NCI-H510A (cell line): ENCODE measurements at regions not wholly inside any gene's neighbourhood (a gene's known extent, or its start where the extent isn't known, plus 50 kb on each side); places are given as distances from the start of the nearest gene placed in this dataset.
"Not testable (repeated sequence)": the region's sequence is repeated elsewhere in the genome, so short reads cannot be mapped to it uniquely, and the experiment has no call there.

Source experiments
- DNase-seq: peaks from one replicate; lab custom pipeline; 2025; lab: John Stamatoyannopoulos, UW

DNA sequence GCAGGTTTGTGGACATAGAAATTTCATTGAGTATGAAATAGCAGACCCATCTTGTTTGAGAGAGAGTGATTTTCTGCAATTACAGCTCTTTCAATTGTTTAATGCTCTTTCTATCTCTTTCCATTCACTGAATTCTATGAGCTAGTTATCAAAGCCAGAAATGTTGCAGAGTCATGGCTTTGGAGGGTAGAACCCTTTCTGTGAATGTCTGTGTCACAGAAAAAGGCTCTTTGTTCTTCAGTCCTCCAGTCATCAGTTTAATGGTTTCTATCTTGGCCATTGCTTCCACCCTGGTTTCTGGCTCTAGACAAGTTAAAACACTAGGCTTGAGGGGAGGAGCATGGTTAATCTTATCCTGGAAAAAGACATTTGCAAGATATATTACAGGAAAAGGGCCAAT lies 655.0 kb downstream of the STK39 start:
- no peak for DNase-seq

DNA sequence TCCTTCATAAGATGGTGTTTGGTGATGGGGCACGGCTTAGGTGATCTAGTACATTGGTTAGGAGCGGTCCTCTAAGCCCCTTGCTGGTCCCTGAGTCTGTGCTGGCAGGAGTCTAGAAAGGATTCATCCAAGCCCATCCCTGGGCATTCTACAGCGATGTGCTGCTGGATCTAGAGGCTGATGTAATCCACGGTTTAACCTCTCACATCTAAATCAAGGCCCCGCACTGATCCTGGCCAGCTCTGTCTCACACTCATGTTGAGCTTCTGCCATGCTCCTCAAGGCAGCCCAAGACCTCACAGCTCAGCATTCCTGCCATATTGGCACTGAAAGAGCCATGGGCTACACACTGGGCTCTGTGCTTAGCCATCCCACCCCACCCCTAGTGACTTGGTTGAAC lies 664.8 kb downstream of the STK39 start:
- no peak for DNase-seq

DNA sequence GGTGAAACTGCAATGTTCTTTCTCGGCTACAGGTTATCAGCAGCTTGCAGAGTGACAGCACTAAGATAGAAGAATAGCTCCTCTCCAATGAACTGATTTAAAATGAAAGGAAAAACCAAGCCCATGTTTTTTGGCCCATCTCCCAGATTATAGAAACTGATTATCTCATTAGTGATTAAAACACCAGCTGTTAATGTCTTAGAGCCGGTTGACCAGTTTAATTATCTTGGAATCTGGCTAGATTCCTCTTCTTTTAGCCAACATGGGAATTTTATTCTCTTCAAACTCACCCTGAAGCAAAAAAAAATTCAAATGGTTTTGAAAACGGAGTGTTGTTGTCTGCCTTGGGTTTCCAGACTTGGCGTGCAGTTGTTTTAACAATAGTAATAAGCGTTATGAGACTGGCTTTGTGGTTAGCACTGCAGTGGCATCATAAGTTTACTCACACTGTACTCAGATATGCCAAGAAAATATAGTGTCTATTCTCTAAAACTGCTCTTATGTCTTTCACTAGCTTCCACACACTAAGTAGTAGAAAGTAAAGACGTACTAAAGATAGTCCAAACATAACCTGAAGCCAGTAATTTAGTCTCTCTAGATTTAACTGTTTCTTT lies 665.3 kb downstream of the STK39 start:
- no peak for DNase-seq

DNA sequence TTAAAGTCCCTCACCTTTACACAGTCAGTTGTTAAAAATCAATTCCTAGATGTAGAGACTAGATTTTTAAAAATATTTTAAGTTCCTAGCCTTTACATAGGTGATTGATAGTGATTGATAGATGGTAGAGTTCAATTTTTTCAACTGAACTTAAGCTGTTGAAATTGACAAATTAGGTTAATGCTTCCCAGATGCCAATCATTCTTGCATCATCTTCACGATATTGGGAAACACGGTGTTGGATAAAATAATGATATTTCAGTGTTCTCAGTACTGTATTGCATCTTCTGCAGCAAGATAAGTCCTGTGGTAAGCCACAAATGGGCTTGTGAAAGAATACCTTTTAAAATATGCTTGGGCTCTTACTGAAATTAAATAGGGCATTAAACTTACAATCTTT lies 667.6 kb downstream of the STK39 start:
- no peak for DNase-seq

DNA sequence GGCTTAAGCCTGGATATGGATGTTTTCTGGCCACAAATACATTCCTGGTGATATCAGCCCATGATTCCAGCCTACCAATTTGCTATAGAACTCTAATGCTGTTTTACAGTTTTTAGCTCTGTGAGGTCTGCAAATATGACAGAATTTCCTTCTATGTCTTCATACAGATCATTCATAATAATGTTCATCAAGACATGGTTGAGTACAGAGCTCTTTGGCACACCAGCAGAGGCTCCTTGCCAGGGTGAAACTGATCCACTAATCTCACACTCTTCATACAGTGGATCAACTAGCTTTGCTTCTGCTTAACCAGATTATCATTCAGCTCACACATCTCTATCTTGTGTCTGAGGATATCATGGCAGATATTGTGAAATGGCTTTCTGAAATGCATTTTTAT lies 672.1 kb downstream of the STK39 start:
- no peak for DNase-seq

DNA sequence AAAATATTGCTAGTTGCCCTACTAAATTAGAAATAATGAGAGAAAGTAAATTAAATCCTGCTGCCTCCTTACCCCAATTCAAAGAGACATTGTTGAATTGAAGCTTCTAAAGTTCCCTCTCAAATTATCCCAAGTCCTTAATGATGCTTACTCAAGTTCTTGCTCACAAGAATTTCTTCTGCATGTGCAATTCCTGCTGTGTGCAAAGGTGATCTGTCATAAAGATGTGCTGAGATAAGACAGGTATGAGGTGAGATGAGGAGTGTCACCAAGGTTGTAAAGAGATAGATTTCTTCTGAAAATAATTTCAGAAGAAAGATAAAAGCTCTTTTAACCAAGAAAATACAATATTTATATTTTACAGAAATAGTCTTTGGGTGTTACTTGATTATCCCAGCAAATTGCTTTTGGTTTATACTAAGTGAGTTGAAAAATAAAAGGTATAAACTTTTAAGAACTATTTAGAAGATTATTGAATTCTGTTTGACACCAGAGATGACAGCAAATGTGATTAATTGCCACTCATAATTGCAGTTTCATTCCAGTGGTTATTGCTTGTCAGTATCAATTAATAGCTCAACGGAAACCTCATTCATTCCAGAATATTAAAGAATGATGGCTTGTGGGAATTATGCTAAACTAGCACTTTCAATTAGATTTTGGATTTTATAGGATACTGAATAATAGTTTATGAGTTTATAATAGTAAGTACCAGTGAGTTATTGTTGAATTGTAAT lies 674.3 kb downstream of the STK39 start:
- no peak for DNase-seq

DNA sequence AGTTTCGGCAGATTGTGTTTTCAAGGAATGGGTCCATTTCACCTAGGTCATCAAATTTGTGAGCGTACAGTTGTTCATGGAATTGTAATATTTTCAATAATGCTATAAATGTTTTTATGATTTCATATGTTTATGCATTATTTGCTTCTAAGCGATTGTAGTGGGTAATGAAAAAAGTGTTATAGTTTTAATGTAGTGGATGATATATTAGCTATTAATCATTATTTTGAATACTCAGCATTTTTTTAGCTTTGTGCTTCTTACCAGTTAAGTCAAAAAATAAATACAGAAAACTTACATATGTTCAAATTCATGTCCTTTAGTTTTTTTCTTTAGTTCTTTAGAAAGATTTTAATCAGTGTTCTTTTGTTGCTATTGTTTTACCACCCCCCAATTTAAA lies 677.0 kb downstream of the STK39 start:
- no peak for DNase-seq

DNA sequence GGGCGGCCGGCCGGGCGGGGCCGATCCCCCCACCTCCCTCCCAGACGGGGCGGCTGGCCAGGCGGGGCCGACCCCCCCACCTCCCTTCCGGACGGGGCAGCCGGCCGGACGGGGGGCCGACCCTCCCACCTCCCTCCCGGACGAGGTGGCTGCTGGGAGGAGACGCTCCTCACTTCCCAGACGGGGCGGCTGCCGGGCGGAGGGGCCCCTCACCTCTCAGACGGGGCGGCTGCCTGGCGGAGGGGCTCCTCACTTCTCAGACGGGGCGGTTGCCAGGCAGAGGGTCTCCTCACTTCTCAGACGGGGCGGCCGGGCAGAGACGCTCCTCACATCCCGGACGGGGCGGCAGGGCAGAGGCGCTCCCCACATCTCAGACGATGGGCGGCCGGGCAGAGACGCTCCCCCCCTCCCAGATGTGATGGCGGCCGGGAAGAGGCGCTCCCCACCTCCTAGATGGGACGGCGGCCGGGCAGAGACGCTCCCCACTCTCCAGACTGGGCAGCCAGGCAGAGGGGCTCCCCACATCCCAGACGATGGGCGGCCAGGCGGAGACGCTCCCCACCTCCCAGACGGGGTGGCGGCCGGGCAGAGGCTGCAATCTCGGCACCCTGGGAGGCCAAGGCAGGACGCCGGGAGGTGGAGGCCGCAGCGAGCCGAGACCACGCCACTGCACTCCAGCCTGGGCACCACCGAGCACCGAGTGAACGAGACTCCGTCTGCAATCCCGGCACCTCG lies 675.8 kb downstream of the XIRP2 start:
- not testable (repeated sequence) for DNase-seq

DNA sequence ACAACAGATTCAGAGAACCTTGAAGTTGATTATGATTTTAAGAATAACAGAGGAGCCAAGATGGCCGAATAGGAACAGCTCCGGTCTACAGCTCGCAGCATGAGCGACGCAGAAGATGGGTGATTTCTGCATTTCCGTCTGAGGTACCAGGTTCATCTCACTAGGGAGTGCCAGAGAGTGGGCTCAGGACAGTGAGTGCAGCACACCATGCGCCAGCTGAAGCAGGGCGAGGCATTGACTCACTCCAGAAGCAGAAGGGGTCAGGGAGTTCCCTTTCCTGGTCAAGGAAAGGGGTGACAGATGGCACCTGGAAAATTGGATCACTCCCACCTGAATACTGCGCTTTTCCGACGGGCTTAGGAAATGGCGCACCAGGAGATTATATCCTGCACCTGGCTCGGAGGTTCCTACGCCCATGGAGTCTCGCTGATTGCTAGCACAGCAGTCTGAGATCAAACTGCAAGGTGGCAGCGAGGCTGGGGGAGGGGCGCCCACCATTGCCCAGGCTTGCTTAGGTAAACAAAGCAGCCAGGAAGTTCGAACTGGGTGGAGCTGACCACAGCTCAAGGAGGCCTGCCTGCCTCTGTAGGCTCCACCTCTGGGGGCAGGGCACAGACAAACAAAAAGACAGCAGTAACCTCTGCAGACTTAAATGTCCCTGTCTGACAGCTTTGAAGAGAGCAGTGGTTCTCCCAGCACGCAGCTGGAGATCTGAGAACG lies 670.2 kb downstream of the XIRP2 start:
- not testable (repeated sequence) for DNase-seq

DNA sequence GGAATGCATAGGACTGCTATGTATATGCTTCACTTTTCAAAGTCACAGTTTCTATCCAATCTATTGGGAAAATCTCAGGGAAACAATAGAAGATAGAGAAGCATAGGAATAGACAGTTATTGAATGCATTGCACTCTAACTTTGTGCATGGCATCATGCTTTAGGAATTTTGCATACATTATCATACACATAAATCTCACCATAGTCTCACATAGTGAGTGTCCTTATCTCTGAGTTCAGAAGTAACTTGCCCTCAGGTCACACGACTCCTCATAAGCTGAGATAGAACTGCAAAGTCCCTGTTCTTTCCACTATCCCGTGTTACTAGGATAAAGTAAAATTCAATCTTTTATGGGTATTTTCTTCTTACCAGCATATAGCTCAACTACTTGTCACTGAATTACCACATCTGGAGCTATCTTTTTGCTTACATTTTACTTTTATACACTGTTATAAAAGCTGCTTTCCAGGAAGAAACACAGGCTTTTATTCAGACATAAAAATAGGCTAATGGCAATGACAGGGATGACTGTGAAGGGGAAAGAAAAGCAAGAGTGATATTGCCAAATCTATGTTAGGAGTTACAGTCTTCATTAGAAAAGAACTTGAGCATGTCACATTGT lies 666.9 kb downstream of the XIRP2 start:
- DNase-seq, result no peak

DNA sequence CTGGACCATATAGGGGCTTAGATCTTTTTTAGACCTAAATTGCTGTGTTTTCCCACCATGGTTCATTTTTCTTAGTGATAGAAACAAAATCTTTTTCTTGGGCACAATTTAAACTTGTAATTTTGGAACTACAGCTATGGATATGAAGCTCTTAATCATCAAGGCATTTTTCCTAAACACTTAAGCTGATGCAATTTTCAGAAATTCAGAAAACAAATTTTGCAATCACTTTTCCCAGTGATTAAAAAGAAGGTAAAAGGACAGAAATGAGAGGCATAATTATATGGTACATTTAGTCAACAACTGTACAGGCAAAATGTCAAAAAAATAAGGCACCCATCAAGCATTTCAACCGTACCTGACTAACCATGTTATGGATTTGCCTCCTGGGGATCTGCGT lies 665.4 kb downstream of the XIRP2 start:
- no peak for DNase-seq

DNA sequence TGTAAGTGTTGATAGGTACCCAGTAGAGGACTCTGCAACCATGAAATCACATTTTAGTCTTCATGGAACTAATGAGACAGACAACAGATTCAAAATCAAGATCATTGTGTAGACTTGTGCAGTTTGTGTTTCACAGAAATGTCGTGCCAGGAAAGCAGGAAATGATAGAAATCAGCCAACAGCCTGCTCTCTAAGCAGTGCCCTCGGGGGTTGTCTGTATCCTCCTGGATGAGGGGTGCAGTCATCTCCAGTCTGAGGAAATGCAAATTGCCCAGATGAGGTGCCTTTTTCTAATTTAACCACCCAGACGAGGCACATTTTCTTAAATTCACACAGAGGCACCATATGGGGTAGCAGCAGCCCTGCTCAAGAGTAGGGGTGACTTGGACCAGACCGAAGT lies 663.1 kb downstream of the XIRP2 start:
- no peak for DNase-seq

DNA sequence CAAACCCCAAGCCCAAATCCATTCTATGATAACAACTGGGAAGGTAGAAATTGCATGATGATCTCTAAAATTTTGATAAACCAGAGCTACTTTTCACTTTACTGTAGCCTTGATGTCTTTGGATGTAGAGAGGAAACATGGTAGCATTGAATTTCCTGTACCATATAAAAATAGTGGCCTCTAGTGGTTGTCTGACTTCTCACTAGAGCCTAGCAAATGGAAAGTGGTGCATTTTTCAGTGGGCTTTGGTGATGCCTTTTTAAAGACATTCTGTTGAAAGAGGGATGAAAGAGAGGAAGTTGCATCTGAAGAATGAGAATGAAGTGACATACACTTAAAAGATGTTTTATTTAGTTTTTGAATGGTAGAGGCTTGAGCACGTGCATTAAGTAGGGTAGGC lies 662.2 kb downstream of the XIRP2 start:
- no peak for DNase-seq

DNA sequence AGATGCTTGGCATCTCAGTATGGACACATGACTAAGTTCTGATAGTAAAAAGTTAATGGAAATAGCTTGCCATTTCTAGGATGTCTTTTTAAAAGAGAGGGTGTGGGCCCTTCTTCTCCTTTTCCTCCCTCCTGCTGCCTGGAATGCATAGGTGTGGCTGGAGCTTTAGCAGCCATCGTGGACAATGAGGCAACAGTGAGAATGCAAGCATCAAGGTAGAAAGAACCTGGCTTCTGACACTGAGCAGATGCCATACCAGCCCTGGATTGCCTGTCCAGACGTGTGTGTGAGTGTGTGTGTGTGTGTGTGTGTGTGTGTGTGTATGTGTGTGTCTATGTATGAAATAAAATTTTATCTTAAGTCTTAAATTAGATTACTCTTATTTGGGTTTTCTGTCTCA lies 660.1 kb downstream of the XIRP2 start:
- DNase-seq, result no peak

DNA sequence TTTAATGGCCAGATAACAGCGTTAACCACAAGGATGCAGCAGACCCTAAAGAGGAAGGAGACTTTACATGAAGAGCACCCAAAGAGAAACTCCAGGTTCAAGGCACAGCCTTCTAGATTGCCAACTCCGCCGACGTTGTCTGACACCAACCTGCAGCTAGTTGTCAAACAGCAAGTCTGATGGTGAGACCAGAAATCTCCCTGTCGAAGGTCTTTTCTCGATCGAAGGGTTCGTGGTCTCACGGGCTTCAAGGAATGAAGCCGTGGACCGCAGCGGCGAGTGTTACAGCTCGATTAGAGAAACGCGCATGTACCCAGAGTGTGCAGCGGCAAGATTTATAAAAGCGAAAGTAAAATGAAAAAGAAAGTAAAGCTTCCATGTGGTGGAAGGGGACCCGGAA lies 656.3 kb downstream of the XIRP2 start:
- no peak for DNase-seq

DNA sequence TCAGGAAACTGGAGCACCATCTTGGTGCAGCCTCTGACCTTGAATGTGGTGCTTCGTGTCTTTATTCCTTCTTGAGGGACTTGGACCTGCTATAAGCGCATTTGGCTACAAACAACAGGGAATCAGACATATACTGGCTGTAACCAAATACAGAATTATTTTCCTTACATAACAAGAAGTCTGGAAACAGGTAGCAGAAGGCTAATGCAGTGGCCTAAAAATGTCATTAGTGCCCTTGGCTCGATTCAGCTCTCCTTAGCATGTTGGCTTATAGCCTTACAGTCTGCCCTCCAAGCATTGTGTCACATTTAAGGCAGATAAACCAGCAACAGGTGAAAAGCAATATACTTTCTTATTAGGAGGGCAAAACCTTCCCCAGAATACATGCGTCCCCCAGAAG lies 655.4 kb downstream of the XIRP2 start:
- DNase-seq, result no peak

DNA sequence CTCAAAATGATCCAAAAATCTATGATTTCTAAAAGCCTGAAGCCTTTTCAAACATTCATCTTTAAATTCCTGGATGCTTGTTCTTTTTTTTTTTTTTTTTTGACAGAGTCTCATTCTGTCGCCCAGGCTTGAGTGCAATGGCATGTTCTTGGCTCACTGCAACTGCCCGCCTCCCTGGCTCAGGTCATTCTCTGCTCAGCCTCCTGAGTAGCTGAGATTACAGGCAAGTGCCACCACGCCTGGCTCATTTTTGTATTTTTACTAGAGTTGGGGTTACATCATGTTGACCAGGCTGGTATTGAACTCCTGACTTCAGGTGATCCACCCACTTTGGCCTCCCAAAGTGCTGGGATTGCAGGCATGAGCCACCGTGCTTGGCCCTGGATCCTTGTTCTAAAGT lies 649.5 kb downstream of the XIRP2 start:
- no peak for DNase-seq

DNA sequence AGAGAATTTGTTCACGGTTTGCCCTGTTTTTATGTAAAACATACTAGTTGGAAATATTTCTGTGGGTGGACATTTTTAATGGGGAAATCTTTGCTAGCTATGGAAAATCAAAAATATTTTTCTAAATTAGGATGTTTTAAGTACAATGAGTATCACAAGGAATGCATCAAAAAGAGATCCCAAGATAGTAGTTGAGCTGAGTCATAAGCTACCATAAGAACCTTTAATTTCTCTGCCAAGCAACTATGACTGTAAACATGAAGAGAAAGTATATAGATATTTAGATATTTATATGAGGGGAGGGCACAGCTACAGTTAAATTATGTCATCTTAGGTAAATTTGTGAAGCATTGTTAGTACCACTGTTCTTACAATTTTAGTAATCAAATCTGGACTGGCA lies 646.2 kb downstream of the XIRP2 start:
- DNase-seq, result no peak

DNA sequence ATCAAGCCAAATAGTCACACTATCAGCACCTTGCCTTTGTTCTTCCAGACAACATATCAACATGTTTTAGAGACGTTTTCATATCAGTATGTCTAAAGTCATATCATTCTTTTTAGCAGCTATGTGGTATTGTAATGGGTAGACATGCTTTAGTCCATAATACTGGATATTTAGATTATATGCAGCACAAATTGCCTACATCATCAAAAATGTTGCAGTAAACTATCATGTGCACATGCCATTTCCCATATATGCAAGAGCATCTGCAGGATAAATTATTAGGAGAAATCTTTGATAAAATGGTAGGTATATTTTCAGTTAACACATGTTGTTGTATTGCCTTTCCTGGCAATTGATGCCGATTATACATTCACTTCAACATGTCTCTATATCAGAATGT lies 636.5 kb downstream of the XIRP2 start:
- no peak for DNase-seq

DNA sequence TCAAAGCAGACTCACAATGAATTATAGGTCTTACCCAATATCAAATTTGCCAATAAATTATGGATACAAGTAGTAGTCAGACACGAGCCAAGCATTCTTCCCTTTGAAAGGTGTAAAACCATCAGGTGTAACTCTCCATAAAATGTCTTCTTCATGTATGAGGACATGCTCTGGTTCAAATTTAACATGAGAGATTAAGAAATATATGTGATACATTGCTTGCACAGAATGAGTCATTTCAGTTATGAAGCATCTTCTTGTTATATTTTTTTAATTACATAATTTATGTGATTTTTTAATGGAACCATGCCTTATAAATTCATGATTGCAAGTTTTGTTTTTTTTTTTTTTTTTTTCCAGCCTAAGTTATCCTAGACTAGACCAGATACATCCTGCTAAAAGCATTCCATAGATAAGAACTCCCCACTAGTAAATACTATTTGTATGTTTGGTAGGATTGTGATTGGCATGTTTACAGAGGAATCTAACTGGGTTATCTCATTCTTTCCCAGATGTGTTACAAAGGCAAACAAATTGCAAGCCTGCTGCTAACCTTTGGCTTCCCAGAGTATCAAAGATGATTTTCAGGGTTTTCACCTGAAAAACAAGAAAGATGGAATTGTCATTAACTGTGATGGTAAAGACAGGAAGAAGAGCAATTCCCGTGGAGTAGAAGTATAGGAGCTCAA lies 621.9 kb downstream of the XIRP2 start:
- DNase-seq, result no peak

DNA sequence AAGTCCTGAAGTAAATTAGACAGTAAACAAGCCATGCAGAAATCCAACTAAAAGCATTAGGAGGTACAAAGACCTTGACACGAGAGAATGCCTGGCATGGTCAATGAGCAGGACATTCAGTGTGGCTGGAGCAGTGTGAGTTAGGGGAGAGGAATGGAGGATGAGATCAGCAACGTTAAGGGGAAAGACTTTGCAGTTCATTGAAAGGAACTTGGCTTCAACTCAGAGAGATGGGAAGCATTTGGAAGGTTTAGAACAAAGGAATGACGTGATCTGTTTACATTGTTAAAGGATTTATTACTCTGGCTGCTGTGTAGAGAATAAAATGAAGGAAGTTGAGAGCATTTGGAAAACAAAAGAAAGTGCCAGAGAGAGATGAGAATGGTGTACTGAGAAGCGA lies 621.3 kb downstream of the XIRP2 start:
- DNase-seq, result peak; percentile 14

DNA sequence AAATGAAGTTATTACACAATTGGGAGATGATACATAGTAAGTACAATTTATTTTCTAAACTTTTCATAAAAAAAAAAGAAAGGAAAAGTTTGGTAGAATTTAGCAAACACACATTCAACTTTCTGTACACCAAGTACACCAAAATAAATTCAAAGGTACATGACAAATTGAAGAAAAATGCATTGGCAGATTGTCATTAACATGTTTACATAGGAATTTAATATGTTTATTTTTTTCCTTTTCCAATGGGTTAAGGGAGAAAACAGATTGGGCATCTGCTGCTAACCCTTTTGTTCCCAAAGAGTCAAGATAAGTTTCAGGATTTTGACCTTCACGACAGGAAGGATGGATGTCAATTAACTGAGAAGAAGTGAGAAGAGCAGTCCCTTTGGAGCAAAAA lies 620.4 kb downstream of the XIRP2 start:
- DNase-seq, result no peak
